ENCODE measurements at regions not wholly inside any gene's neighbourhood (a gene's known extent, or its start where the extent isn't known, plus 50 kb on each side); places are given as distances from the start of the nearest gene placed in this dataset.
A peak's percentile ranks its signal among the peaks of the same experiment; 100 is the strongest.

- no peak for TF ChIP-seq POLR2A (IDR thresholded peaks at IDR 0.05)
- TF ChIP-seq, protein P1, sequence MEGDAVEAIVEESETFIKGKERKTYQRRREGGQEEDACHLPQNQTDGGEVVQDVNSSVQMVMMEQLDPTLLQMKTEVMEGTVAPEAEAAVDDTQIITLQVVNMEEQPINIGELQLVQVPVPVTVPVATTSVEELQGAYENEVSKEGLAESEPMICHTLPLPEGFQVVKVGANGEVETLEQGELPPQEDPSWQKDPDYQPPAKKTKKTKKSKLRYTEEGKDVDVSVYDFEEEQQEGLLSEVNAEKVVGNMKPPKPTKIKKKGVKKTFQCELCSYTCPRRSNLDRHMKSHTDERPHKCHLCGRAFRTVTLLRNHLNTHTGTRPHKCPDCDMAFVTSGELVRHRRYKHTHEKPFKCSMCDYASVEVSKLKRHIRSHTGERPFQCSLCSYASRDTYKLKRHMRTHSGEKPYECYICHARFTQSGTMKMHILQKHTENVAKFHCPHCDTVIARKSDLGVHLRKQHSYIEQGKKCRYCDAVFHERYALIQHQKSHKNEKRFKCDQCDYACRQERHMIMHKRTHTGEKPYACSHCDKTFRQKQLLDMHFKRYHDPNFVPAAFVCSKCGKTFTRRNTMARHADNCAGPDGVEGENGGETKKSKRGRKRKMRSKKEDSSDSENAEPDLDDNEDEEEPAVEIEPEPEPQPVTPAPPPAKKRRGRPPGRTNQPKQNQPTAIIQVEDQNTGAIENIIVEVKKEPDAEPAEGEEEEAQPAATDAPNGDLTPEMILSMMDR (IDR thresholded peaks at IDR 0.05): peak in 4 of 6 experiments; percentile 6 to 47 (median 18)
Observed at GRCh38 chr21:14862794-14863720, 201.7 kb downstream of the NRIP1 start.
